OCI-LY3 (cell line): ENCODE measurements at regions not wholly inside any gene's neighbourhood (a gene's known extent, or its start where the extent isn't known, plus 50 kb on each side); places are given as distances from the start of the nearest gene placed in this dataset.

Source experiments
- CTCF ChIP-seq: fragments of 200-600, 300-600 bp; sonication (generic); IDR thresholded peaks from 2 replicates; pipeline ENCODE4 v1.5.1; 2014; ENCODE audit warnings: antibody characterized with exemption, low read length, low read depth
- EZH2phosphoT487 ChIP-seq: fragments of 200-600 bp; shearing (Covaris generic); IDR thresholded peaks from 2 replicates; pipeline ENCODE4 v1.6.1; 2018; ENCODE audit warnings: antibody characterized with exemption, mixed run types, low read depth

- no peak for TF ChIP-seq EZH2phosphoT487
- no peak for TF ChIP-seq CTCF
Observed at GRCh38 chr5:158516521-158516920, 583.2 kb downstream of the EBF1 start.
